ENCODE measurements at regions not wholly inside any gene's neighbourhood (a gene's known extent, or its start where the extent isn't known, plus 50 kb on each side); places are given as distances from the start of the nearest gene placed in this dataset.
"Not testable (repeated sequence)": the region's sequence is repeated elsewhere in the genome, so short reads cannot be mapped to it uniquely, and the experiment has no call there.

GRCh38 chr7:32638479-32639121, 143.3 kb downstream of the AVL9 start:
- not testable (repeated sequence) for TF ChIP-seq POLR2A (IDR thresholded peaks at IDR 0.05; ENCODE audit: borderline replicate concordance, extremely low read depth, insufficient read depth, insufficient read length); CTCF (IDR thresholded peaks at IDR 0.05 in 2 of 3, conservative IDR thresholded peaks at IDR 0.05 in 1 of 3; ENCODE audit: borderline replicate concordance in 1 of 3, insufficient read depth in 1 of 3, low read depth in 2 of 3, low read length in 2 of 3); EZH2 (IDR thresholded peaks at IDR 0.05); RAD21 (IDR thresholded peaks at IDR 0.05; ENCODE audit: low read depth); EGR1 (IDR thresholded peaks at IDR 0.05; ENCODE audit: low read depth); EZH2phosphoT487 (IDR thresholded peaks at IDR 0.05; ENCODE audit: borderline replicate concordance)
